Stomach (tissue), 4 donors: ENCODE measurements at regions not wholly inside any gene's neighbourhood (a gene's known extent, or its start where the extent isn't known, plus 50 kb on each side); places are given as distances from the start of the nearest gene placed in this dataset.

Experiments
- CTCF ChIP-seq, 7 experiments: fragments of 450-650 bp in 4 of 7; fragments of 200-600 bp in 3 of 7; sonication (generic) in 3 of 7; IDR thresholded peaks; one replicate each; pipeline ENCODE4 v1.5.1; 2016 to 2019; ENCODE audit warnings: antibody characterized with exemption in 7 of 7, control low read depth in 2 of 7, mild to moderate bottlenecking in 1 of 7
- POLR2A ChIP-seq, 4 donors: fragments of 450-650 bp; IDR thresholded peaks; one replicate each; pipeline ENCODE4 v1.6.1; 2016; ENCODE audit warnings: antibody characterized with exemption in 4 of 4, control low read depth in 2 of 4, mild to moderate bottlenecking in 1 of 4, moderate library complexity in 1 of 4
- POLR2AphosphoS5 ChIP-seq, 3 donors: sonication (generic); formaldehyde crosslinking; IDR thresholded peaks; one replicate each; pipeline ENCODE4 v1.6.1; 2016; ENCODE audit warnings: antibody characterized with exemption in 3 of 3

GRCh38 chr18:29821544-29821943 is 1221.0 kb downstream of the DSC3 start:
- no peak for TF ChIP-seq CTCF (IDR thresholded peaks at IDR 0.05)
- no peak for TF ChIP-seq POLR2A (IDR thresholded peaks at IDR 0.05)
- TF ChIP-seq POLR2AphosphoS5 (IDR thresholded peaks at IDR 0.05): no peak
